H54 (cell line): ENCODE measurements at regions not wholly inside any gene's neighbourhood (a gene's known extent, or its start where the extent isn't known, plus 50 kb on each side); places are given as distances from the start of the nearest gene placed in this dataset.

Experiments used
- DNase-seq: peaks from one replicate; pipeline ENCODE4 v3.0.0; 2011; ENCODE audit warnings: low spot score, mixed read lengths; ENCODE audit not compliant: insufficient read length
- FAIRE-seq: peaks from 3 replicates; lab custom pipeline; 2011; peaks lifted over from hg19 to GRCh38; lab: Jason Lieb, UNC
- POLR2A ChIP-seq: IDR thresholded peaks from 2 replicates; pipeline ENCODE4 v1.6.1; 2011; ENCODE audit warnings: low read depth, mild to moderate bottlenecking, low read length

- FAIRE-seq (no peak), DNase-seq (no peak)
- TF ChIP-seq POLR2A = no peak
Measured at GRCh38 chr17:72485596-72485995, 364.8 kb downstream of the SOX9 start.

- no peak for FAIRE-seq
- TF ChIP-seq POLR2A = no peak
- no peak for DNase-seq
Measured at GRCh38 chr17:72486806-72487205, 366.0 kb downstream of the SOX9 start.

DNA sequence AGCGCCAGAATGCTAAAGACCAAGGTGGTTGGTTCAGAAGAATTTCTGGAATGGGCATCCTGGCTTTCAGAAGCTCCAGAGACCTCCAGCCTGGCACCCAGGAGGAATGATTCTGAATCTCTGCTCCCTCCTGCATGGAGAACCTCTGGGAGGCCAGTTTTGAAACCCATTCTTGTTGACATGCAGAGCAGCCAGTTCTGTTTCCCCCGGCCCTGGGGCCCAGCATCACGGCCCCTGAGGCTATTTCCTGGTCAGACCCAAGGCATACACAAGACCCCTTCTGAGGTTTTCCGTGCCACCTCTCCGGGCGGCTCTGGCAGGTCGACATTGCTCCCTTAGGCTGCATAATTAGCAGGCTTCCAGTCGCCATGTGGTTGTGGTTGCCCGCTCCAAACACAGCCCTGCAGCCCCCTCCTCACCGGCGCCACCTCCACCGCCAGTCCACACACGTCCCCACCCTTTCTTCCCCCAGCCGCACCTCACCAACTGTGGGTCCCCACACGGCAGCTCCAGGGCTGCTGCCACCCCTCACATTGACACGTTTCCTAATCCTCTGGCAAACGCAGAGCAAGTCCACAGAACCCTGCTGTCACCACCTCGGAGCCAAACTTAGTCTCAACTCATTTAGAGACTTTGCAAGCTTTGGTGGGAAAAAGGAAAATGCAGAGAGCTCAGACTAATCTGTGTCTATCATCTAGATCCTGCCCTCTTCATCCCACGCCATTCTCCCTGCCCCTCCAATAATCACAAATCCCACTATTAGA lies 367.1 kb downstream of the SOX9 start:
- no peak for FAIRE-seq
- no peak for TF ChIP-seq POLR2A
- DNase-seq = no peak

- FAIRE-seq = no peak
- DNase-seq = no peak
- no peak for TF ChIP-seq POLR2A
Measured at GRCh38 chr17:72488555-72489271, 367.9 kb downstream of the SOX9 start.

DNA sequence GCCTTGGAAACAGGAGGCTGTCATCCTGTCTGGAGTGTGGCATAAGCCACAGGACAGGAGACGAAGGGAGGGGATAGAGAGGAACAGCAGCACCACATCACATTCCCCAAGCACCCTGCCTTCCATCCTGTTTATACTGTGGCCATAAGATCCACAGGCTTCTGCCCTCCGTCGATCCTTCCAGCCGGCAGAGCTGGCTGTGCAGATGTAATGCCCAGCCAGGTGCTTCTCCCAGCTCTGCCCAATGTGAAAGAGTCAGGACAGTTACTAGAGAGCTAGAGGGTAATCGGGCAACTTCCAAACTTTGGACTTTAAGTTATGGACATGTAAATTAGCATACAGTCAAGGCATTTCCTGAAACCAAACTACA lies 368.4 kb downstream of the SOX9 start:
- FAIRE-seq (no peak), DNase-seq (no peak)
- TF ChIP-seq POLR2A = no peak

GRCh38 chr17:72491102-72491501 lies 370.3 kb downstream of the SOX9 start:
- FAIRE-seq = no peak
- no peak for TF ChIP-seq POLR2A
- no peak for DNase-seq

GRCh38 chr17:72492494-72492893 lies 371.7 kb downstream of the SOX9 start:
- FAIRE-seq = no peak

GRCh38 chr17:72492941-72493340 lies 372.1 kb downstream of the SOX9 start:
- no peak for TF ChIP-seq POLR2A
- no peak for DNase-seq
- FAIRE-seq = no peak

More at GRCh38 chr17:72492494-72492893, 371.7 kb downstream of the SOX9 start:
- no peak for DNase-seq
- no peak for TF ChIP-seq POLR2A

GRCh38 chr17:72494566-72494965 lies 373.7 kb downstream of the SOX9 start:
- no peak for TF ChIP-seq POLR2A
- no peak for FAIRE-seq
- no peak for DNase-seq

GRCh38 chr17:72496461-72496860 lies 375.6 kb downstream of the SOX9 start:
- DNase-seq (no peak), FAIRE-seq (no peak)
- no peak for TF ChIP-seq POLR2A

DNA sequence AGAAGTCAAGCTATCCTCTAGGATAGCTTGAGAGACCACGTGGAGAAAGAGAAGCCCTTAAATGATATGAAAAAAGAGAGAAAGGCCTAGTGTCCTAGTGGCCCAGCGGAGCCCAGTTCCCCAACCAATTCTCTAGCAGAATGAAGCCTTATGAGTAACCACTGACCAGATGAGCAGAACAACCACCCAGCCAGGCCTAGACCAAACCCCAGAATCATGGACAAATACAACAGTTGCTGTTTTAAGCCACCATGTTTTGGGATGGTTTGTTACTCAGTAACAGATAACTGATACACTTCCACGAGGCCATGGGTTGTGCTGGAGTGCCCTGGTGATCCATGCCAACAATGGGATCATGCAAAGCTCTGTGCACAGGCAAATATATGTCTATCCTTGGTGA lies 377.1 kb downstream of the SOX9 start:
- FAIRE-seq = no peak
- TF ChIP-seq POLR2A = no peak
- no peak for DNase-seq

- no peak for TF ChIP-seq POLR2A
- FAIRE-seq (no peak), DNase-seq (no peak)
Measured at GRCh38 chr17:72498364-72499210, 377.8 kb downstream of the SOX9 start.

DNA sequence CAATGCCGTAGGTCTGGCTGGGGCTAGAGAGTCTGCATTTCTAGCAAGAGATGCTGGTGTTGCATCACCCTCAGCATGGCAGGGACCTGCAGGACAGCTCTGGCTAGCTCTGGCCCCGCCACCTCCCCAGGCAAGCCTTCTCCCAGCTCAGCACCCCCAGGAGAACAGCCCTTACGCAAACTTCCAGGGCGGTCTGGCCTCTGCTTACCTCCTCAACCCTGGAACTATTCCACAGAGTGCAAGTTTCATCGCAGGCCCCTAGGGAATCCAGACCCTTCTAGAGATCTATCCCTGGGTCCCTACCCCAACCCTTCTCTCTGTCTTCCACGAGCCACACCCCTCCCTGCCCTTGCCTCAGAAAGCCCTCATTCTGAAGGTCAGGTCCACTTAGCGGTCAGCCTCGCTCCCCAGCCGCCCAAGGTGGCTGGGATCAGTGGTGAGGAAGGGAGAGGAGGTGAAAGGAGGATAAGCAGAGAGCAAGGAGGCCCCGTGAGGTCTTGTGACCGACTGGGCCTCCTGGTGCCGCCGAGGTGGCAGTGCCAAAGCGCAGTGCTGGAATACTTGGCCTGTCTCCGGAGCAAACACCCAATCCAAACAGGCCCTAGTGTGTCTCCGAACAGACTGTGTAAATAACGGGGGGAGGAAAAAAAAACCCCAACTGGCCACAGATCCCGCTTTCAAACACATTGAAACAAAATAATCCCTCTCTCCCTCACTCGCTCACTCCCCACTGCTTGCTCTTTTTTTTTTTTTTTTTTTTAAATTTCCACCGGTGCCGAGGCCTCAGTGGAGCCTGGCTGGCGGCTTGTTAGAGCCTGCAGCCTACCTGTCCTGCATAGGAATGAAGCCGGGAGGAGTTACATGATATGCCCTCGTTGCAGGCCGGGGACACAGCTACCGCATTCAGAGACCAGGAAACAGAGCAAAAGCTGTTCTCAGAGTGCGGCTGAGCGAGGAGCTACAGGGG lies 380.9 kb downstream of the SOX9 start:
- no peak for FAIRE-seq
- no peak for TF ChIP-seq POLR2A
- no peak for DNase-seq
